ENCODE measurements at regions not wholly inside any gene's neighbourhood (a gene's known extent, or its start where the extent isn't known, plus 50 kb on each side); places are given as distances from the start of the nearest gene placed in this dataset.

DNA sequence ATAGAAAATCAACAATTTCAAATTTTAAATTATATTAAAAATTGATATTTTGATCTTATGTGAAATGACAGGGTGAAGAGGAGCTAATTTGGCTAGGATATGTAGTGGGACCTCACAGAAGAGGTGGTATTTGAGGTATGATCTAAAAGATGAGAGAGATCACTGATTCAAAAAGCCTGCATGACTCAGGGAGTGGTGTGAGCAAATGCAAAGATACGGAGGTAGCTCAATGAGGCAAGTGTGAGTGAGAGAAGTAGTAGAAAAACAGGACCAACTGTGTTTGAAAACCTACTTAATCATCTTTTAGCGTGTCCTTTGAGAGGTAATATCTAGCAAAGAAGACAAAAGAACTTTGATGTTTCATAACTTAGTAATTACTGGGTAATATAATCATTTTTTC is 557.5 kb downstream of the DSC3 start:
- WGBS (ENCODE audit: insufficient coverage, insufficient replicate concordance, low lambda C conversion rate, missing lambda C conversion rate), result 5% methylated on average over 2 of the region's 2 CpGs
- H3K4me2 ChIP-seq (ENCODE audit: control insufficient read depth, insufficient read depth), result no peak overlapping the region
- BruUV-seq (replicated peaks), result no TSS peak
- H3K79me2 ChIP-seq (ENCODE audit: control insufficient read depth, insufficient read depth, low read length), result no peaks in the 10 kb centered on the region
- no peaks in the 10 kb centered on the region for H3K4me1 ChIP-seq (ENCODE audit: control insufficient read depth, insufficient read depth, low read length)
- no peak overlapping the region for H2AFZ ChIP-seq (ENCODE audit: control insufficient read depth, low read depth, low read length)
- TF ChIP-seq FOS (IDR thresholded peaks at IDR 0.05; ENCODE audit: borderline replicate concordance, extremely low read depth, insufficient read length), result no peak
- TF ChIP-seq CBX3 (IDR thresholded peaks at IDR 0.05; ENCODE audit: borderline replicate concordance, low read depth), result no peak
- TF ChIP-seq ZSCAN29 (IDR thresholded peaks at IDR 0.05), result no peak
- no peak for TF ChIP-seq ZNF274 (IDR thresholded peaks at IDR 0.05; ENCODE audit: insufficient read depth, insufficient read length)
- TF ChIP-seq ATF7 (IDR thresholded peaks at IDR 0.05; ENCODE audit: low read depth), result no peak
- no peak for TF ChIP-seq NBN (IDR thresholded peaks at IDR 0.05)
- TF ChIP-seq POU2F2 (IDR thresholded peaks at IDR 0.05; ENCODE audit: borderline replicate concordance, low read depth, low read length), result no peak
- TF ChIP-seq, protein P1, sequence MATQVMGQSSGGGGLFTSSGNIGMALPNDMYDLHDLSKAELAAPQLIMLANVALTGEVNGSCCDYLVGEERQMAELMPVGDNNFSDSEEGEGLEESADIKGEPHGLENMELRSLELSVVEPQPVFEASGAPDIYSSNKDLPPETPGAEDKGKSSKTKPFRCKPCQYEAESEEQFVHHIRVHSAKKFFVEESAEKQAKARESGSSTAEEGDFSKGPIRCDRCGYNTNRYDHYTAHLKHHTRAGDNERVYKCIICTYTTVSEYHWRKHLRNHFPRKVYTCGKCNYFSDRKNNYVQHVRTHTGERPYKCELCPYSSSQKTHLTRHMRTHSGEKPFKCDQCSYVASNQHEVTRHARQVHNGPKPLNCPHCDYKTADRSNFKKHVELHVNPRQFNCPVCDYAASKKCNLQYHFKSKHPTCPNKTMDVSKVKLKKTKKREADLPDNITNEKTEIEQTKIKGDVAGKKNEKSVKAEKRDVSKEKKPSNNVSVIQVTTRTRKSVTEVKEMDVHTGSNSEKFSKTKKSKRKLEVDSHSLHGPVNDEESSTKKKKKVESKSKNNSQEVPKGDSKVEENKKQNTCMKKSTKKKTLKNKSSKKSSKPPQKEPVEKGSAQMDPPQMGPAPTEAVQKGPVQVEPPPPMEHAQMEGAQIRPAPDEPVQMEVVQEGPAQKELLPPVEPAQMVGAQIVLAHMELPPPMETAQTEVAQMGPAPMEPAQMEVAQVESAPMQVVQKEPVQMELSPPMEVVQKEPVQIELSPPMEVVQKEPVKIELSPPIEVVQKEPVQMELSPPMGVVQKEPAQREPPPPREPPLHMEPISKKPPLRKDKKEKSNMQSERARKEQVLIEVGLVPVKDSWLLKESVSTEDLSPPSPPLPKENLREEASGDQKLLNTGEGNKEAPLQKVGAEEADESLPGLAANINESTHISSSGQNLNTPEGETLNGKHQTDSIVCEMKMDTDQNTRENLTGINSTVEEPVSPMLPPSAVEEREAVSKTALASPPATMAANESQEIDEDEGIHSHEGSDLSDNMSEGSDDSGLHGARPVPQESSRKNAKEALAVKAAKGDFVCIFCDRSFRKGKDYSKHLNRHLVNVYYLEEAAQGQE (IDR thresholded peaks at IDR 0.05; ENCODE audit: low read depth, low read length), result no peak
- no peak for TF ChIP-seq ZZZ3 (IDR thresholded peaks at IDR 0.05; ENCODE audit: control insufficient read depth, insufficient read length, low read depth)
- TF ChIP-seq GATAD2B (conservative IDR thresholded peaks at IDR 0.05; ENCODE audit: low read depth), result no peak
- no peak for DNase-seq (ENCODE audit: low read depth, low spot score)
- POLR2A ChIA-PET, result interaction anchor here (1.0 to 1.1 kb wide), 2 partner anchors 50 to 191 kb away, joined by 3 read pairs; no protein-coding TSS in a partner anchor
- H3K27me3 ChIP-seq (replicated peaks in 1 of 2; ENCODE audit: control insufficient read depth in 2 of 2, insufficient read depth in 2 of 2, low read length in 1 of 2), result no peaks in the 10 kb centered on the region
- in situ Hi-C loops (cut with MboI) (no loop called here), intact Hi-C loops (cut with micrococcal nuclease; ENCODE audit: unreplicated experiment) (no loop called here)
- no peak overlapping the region for H3K27ac ChIP-seq (ENCODE audit: control insufficient read depth, insufficient read depth)
- SMC1A ChIA-PET (ENCODE audit: uncharacterized antibody, unreplicated experiment), result interaction anchor here (0.8 to 3.9 kb wide), 17 partner anchors 9 to 89 kb away, joined by 3 to 14 read pairs (median 5); no protein-coding TSS in a partner anchor
- no peak overlapping the region for H3K4me3 ChIP-seq
- H3K9ac ChIP-seq (ENCODE audit: control insufficient read depth, insufficient read depth, low read length), result no peak overlapping the region
- ATAC-seq, result peak; percentile 60
- no peaks in the 10 kb centered on the region for H3K9me3 ChIP-seq (replicated peaks; ENCODE audit: control insufficient read depth, insufficient read depth, low read length)
- no peaks in the 10 kb centered on the region for H3K36me3 ChIP-seq (ENCODE audit: control insufficient read depth in 2 of 2, insufficient read depth in 2 of 2, low read length in 1 of 2)
- H4K20me1 ChIP-seq (ENCODE audit: control insufficient read depth, insufficient read depth), result no peaks in the 10 kb centered on the region
- CTCF ChIA-PET, result interaction anchor here (0.8 to 1.8 kb wide), 7 partner anchors 11 to 35 kb away, joined by 3 to 5 read pairs (median 3); no protein-coding TSS in a partner anchor
- RAD21 ChIA-PET (ENCODE audit: unreplicated experiment), result interaction anchor here (0.7 to 2.5 kb wide), 17 partner anchors 9 to 191 kb away, joined by 3 to 13 read pairs (median 3); no protein-coding TSS in a partner anchor
- no peak for FAIRE-seq
